ENCODE measurements at regions not wholly inside any gene's neighbourhood (a gene's known extent, or its start where the extent isn't known, plus 50 kb on each side); places are given as distances from the start of the nearest gene placed in this dataset.

- WGBS, 2 experiments (ENCODE audit: insufficient coverage in 2 of 2): 71% methylated on average over 1 of the region's 2 CpGs
- Histone ChIP-seq H3K36me3 (ENCODE audit: control insufficient read depth, insufficient read depth, low read length) (no peaks in the 10 kb centered on the region), H3K9me3 (ENCODE audit: control insufficient read depth, low read length) (no peaks in the 10 kb centered on the region), H3K4me1 (ENCODE audit: control insufficient read depth, insufficient read depth, low read length, poor library complexity, severe bottlenecking) (no peaks in the 10 kb centered on the region), H3K27ac (ENCODE audit: low read depth, low read length, severe bottlenecking) (no peak overlapping the region), H3K4me3 (ENCODE audit: extremely low read depth, insufficient read depth, low read length, poor library complexity, severe bottlenecking) (no peak overlapping the region)
Observed at GRCh38 chr13:89746554-89746953, 1600.9 kb upstream of the MIR17HG start.

- H3K9me3 ChIP-seq (ENCODE audit: control insufficient read depth, low read length): no peaks in the 10 kb centered on the region
- no peak overlapping the region for H3K27ac ChIP-seq (ENCODE audit: low read depth, low read length, severe bottlenecking)
- no peaks in the 10 kb centered on the region for H3K36me3 ChIP-seq (ENCODE audit: control insufficient read depth, insufficient read depth, low read length)
- no peak overlapping the region for H3K4me3 ChIP-seq (ENCODE audit: extremely low read depth, insufficient read depth, low read length, poor library complexity, severe bottlenecking)
- H3K4me1 ChIP-seq (ENCODE audit: control insufficient read depth, insufficient read depth, low read length, poor library complexity, severe bottlenecking): no peaks in the 10 kb centered on the region
- WGBS, 2 experiments (ENCODE audit: insufficient coverage in 2 of 2): no CpG with 5 or more reads among the region's 2 CpGs
Observed at GRCh38 chr13:89748716-89749115, 1598.8 kb upstream of the MIR17HG start.

- Histone ChIP-seq H3K27ac (ENCODE audit: low read depth, low read length, severe bottlenecking) (no peak overlapping the region), H3K4me3 (ENCODE audit: extremely low read depth, insufficient read depth, low read length, poor library complexity, severe bottlenecking) (no peak overlapping the region), H3K9me3 (ENCODE audit: control insufficient read depth, low read length) (no peaks in the 10 kb centered on the region)
Observed at GRCh38 chr13:89749888-89750287, 1597.6 kb upstream of the MIR17HG start.

DNA sequence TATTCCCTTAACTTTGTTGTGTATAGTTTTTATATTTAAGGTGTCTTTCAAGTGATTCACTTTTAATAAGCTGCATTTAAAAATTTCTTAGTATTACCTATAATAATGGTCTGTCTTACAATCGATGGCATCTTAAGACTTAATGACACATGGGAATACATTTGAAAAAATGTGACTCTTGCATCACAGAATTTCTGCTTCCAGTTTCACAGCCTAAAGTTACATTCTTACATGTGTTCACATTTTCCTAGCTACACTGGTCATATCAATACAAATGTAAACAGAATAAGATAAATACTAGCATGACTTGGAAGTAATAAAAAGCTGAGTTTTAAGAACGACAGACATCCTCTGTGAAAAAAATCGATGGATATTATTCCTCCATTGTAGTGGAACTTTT, 1597.1 kb upstream of the MIR17HG start:
- Histone ChIP-seq H3K27ac (ENCODE audit: low read depth, low read length, severe bottlenecking) (no peak overlapping the region), H3K9me3 (ENCODE audit: control insufficient read depth, low read length) (no peaks in the 10 kb centered on the region), H3K4me3 (ENCODE audit: extremely low read depth, insufficient read depth, low read length, poor library complexity, severe bottlenecking) (no peak overlapping the region), H3K36me3 (ENCODE audit: control insufficient read depth, insufficient read depth, low read length) (no peaks in the 10 kb centered on the region), H3K4me1 (ENCODE audit: control insufficient read depth, insufficient read depth, low read length, poor library complexity, severe bottlenecking) (no peaks in the 10 kb centered on the region)
- WGBS, 2 experiments (ENCODE audit: insufficient coverage in 2 of 2): 80% methylated on average over 1 of the region's 3 CpGs; no CpG with 5 or more reads in 1 of the 2 experiments

More at GRCh38 chr13:89749888-89750287, 1597.6 kb upstream of the MIR17HG start:
- no peaks in the 10 kb centered on the region for H3K4me1 ChIP-seq (ENCODE audit: control insufficient read depth, insufficient read depth, low read length, poor library complexity, severe bottlenecking)
- no peaks in the 10 kb centered on the region for H3K36me3 ChIP-seq (ENCODE audit: control insufficient read depth, insufficient read depth, low read length)

DNA sequence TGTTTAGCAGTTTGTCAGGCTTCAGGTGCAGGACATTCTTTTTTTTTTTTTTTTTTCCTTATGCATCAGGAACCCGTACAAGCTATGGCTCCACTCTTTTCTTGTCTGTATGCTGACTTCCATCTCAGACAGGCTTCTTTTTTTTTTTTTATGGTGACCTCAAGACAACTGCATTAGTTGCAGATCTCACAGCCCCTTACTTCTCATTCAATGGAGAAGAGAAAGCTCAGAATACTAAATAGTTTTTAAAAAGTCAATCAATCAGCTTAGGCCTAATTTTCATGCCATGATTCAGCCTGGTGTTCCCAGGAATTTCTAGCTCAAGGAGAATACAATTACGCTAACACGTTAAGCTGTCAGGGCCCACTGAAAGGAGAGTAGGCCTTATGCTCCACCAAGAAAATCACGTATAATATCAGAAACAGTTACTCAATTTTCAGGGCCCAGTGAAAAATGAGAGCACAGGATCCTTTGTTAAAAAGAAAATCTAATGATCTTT, 1596.0 kb upstream of the MIR17HG start:
- Histone ChIP-seq H3K36me3 (ENCODE audit: control insufficient read depth, insufficient read depth, low read length) (no peaks in the 10 kb centered on the region), H3K4me1 (ENCODE audit: control insufficient read depth, insufficient read depth, low read length, poor library complexity, severe bottlenecking) (no peaks in the 10 kb centered on the region), H3K9me3 (ENCODE audit: control insufficient read depth, low read length) (peaks cover 4% of the 10 kb centered on the region), H3K4me3 (ENCODE audit: extremely low read depth, insufficient read depth, low read length, poor library complexity, severe bottlenecking) (no peak overlapping the region), H3K27ac (ENCODE audit: low read depth, low read length, severe bottlenecking) (no peak overlapping the region)
- WGBS, 2 experiments (ENCODE audit: insufficient coverage in 2 of 2): 96 to 100% methylated on average over 3 of the region's 4 CpGs

DNA sequence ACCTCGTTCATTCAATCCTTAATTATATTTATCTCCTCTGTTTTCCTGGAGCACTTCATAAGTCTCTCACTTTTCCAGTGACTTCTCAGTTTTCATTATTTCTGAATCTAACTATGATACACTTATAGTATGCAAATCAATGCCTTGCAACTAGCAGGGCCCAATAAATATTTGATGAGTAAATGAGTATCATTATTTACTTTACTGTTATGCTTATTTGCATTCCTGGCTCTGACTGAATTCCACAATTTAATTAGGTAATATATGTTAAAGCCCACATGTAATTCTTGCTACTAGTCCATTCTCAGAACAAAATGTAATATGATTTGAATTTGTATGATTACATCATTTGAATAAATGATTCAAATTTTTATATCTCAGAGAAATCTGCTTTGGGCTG, 1595.1 kb upstream of the MIR17HG start:
- Histone ChIP-seq H3K36me3 (ENCODE audit: control insufficient read depth, insufficient read depth, low read length) (no peaks in the 10 kb centered on the region), H3K27ac (ENCODE audit: low read depth, low read length, severe bottlenecking) (no peak overlapping the region), H3K4me1 (ENCODE audit: control insufficient read depth, insufficient read depth, low read length, poor library complexity, severe bottlenecking) (no peaks in the 10 kb centered on the region), H3K4me3 (ENCODE audit: extremely low read depth, insufficient read depth, low read length, poor library complexity, severe bottlenecking) (no peak overlapping the region), H3K9me3 (ENCODE audit: control insufficient read depth, low read length) (peaks cover 4% of the 10 kb centered on the region)
- WGBS, 2 experiments (ENCODE audit: insufficient coverage in 2 of 2): 100% methylated on average over 1 of the region's 1 CpG; no CpG with 5 or more reads in 1 of the 2 experiments

GRCh38 chr13:89755729-89756492, 1591.6 kb upstream of the MIR17HG start:
- no peak overlapping the region for H3K4me3 ChIP-seq (ENCODE audit: extremely low read depth, insufficient read depth, low read length, poor library complexity, severe bottlenecking)
- H3K27ac ChIP-seq (ENCODE audit: low read depth, low read length, severe bottlenecking): no peak overlapping the region
- WGBS, 2 experiments (ENCODE audit: insufficient coverage in 2 of 2): 88 to 90% methylated on average over 2 of the region's 2 CpGs
- H3K36me3 ChIP-seq (ENCODE audit: control insufficient read depth, insufficient read depth, low read length): no peaks in the 10 kb centered on the region
- no peaks in the 10 kb centered on the region for H3K4me1 ChIP-seq (ENCODE audit: control insufficient read depth, insufficient read depth, low read length, poor library complexity, severe bottlenecking)
- peaks cover 4% of the 10 kb centered on the region for H3K9me3 ChIP-seq (ENCODE audit: control insufficient read depth, low read length)

DNA sequence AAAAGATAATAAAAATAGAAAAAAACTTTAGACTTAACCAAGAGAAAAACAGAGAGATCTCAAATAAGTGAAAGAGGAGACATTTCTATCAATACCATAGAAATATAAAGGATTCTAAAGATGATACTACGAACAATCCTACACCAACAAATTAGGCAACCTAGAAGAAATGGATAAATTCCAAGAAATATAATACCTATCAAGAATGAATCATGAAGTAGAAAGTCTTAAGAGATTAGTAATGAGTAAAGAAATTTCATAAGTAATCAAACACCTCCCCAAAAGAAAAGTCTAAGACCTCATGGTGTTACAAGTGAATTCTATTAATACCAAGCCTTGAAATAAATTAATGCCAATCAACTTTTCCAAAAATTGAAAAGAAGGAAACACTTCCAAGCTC, 1584.5 kb upstream of the MIR17HG start:
- WGBS, 2 experiments (ENCODE audit: insufficient coverage in 2 of 2): no CpG with 5 or more reads among the region's 1 CpG
- Histone ChIP-seq H3K36me3 (ENCODE audit: control insufficient read depth, insufficient read depth, low read length) (no peaks in the 10 kb centered on the region), H3K4me3 (ENCODE audit: extremely low read depth, insufficient read depth, low read length, poor library complexity, severe bottlenecking) (no peak overlapping the region), H3K9me3 (ENCODE audit: control insufficient read depth, low read length) (no peaks in the 10 kb centered on the region), H3K27ac (ENCODE audit: low read depth, low read length, severe bottlenecking) (no peak overlapping the region), H3K4me1 (ENCODE audit: control insufficient read depth, insufficient read depth, low read length, poor library complexity, severe bottlenecking) (no peaks in the 10 kb centered on the region)

- Histone ChIP-seq H3K4me1 (ENCODE audit: control insufficient read depth, insufficient read depth, low read length, poor library complexity, severe bottlenecking) (no peaks in the 10 kb centered on the region), H3K27ac (ENCODE audit: low read depth, low read length, severe bottlenecking) (no peak overlapping the region), H3K4me3 (ENCODE audit: extremely low read depth, insufficient read depth, low read length, poor library complexity, severe bottlenecking) (no peak overlapping the region), H3K36me3 (ENCODE audit: control insufficient read depth, insufficient read depth, low read length) (no peaks in the 10 kb centered on the region), H3K9me3 (ENCODE audit: control insufficient read depth, low read length) (no peaks in the 10 kb centered on the region)
- WGBS, 2 experiments (ENCODE audit: insufficient coverage in 2 of 2): 84 to 90% methylated on average over 3 to 4 of the region's 5 CpGs
Observed at GRCh38 chr13:89783221-89783755, 1564.2 kb upstream of the MIR17HG start.

DNA sequence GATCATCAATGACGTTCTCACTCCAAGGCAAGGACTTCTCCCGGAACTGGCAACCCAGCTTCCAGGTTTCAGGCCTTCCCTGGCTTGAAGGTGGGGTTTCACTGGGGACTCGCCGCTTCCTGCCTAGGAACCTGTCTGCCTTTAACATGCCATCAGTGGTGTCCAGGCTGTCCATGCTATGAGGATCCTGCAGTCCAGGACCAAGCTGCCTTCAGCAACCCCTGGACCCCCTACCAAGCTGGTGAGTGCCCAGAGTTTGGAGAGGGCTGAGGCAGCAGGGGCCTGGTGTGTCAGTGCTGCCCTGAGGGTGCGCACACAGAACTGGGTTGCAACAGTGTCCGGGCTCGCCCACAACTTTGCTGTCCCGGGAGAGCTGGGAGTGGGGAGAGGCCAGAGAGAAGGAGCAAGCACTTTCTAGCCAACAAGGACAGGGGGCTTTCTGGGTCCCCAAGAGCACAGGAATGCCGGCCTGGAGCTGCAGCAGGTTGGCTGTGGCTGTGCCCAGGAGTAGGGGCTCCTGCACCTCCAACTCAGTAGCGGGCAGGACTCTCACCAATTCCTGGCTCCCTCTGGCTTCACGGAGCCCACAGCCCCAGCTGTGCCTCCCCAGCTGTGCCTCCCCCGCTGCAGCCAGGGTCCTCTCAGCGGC, 1563.2 kb upstream of the MIR17HG start:
- 79 to 85% methylated on average over 11 of the region's 13 CpGs for WGBS, 2 experiments (ENCODE audit: insufficient coverage in 2 of 2)
- H3K4me1 ChIP-seq (ENCODE audit: control insufficient read depth, insufficient read depth, low read length, poor library complexity, severe bottlenecking): no peaks in the 10 kb centered on the region
- no peaks in the 10 kb centered on the region for H3K36me3 ChIP-seq (ENCODE audit: control insufficient read depth, insufficient read depth, low read length)
- H3K27ac ChIP-seq (ENCODE audit: low read depth, low read length, severe bottlenecking): no peak overlapping the region
- H3K9me3 ChIP-seq (ENCODE audit: control insufficient read depth, low read length): no peaks in the 10 kb centered on the region
- H3K4me3 ChIP-seq (ENCODE audit: extremely low read depth, insufficient read depth, low read length, poor library complexity, severe bottlenecking): no peak overlapping the region

- H3K36me3 ChIP-seq (ENCODE audit: control insufficient read depth, insufficient read depth, low read length): no peaks in the 10 kb centered on the region
- 83 to 100% methylated on average over 1 of the region's 1 CpG for WGBS, 2 experiments (ENCODE audit: insufficient coverage in 2 of 2)
- no peaks in the 10 kb centered on the region for H3K4me1 ChIP-seq (ENCODE audit: control insufficient read depth, insufficient read depth, low read length, poor library complexity, severe bottlenecking)
- no peak overlapping the region for H3K4me3 ChIP-seq (ENCODE audit: extremely low read depth, insufficient read depth, low read length, poor library complexity, severe bottlenecking)
- no peaks in the 10 kb centered on the region for H3K9me3 ChIP-seq (ENCODE audit: control insufficient read depth, low read length)
- no peak overlapping the region for H3K27ac ChIP-seq (ENCODE audit: low read depth, low read length, severe bottlenecking)
Observed at GRCh38 chr13:89786531-89786930, 1561.0 kb upstream of the MIR17HG start.

All from mesodermal cell (in vitro differentiated cells).